Astrocyte (in vitro differentiated cells and primary cell): ENCODE measurements at regions not wholly inside any gene's neighbourhood (a gene's known extent, or its start where the extent isn't known, plus 50 kb on each side); places are given as distances from the start of the nearest gene placed in this dataset.

Experiments
- CTCF ChIP-seq: IDR thresholded peaks from 2 replicates; pipeline ENCODE4 v1.5.1; 2011; ENCODE audit warnings: low read depth, mild to moderate bottlenecking, inconsistent platforms, low read length, moderate library complexity; ENCODE audit not compliant: insufficient read depth
- EZH2 ChIP-seq: IDR thresholded peaks from 2 replicates; pipeline ENCODE4 v1.6.1; 2012; ENCODE audit warnings: mild to moderate bottlenecking, low read length, inconsistent platforms; ENCODE audit not compliant: insufficient read depth

GRCh38 chr5:125451622-125452021 lies 705.2 kb upstream of the ZNF608 start:
- TF ChIP-seq CTCF: no peak
- no peak for TF ChIP-seq EZH2
